GM23338 (cell line): ENCODE measurements at regions not wholly inside any gene's neighbourhood (a gene's known extent, or its start where the extent isn't known, plus 50 kb on each side); places are given as distances from the start of the nearest gene placed in this dataset.

Experiments used
- ATAC-seq: fragments of 200-7000 bp; cut with Tn5 transposase; 3 replicates; pipeline ENCODE4 v1.9.1; 2020
- DNase-seq: peaks from one replicate; pipeline ENCODE4 v3.0.0-alpha.2; 2015; ENCODE audit warnings: low spot score
- H2AFZ ChIP-seq: fragments of 200-600 bp; sonication (generic); 2 replicates; pipeline ENCODE4 v1.8.0; 2016; ENCODE audit warnings: antibody characterized with exemption, mild to moderate bottlenecking, moderate library complexity
- H3F3A ChIP-seq: fragments of 200-600 bp; sonication (generic); replicated peaks from 2 replicates; pipeline ENCODE4 v1.8.0; 2017; ENCODE audit warnings: antibody characterized with exemption, mixed run types, low read depth
- H3K27ac ChIP-seq: fragments of 200-600 bp; sonication (generic); 2 replicates; pipeline ENCODE4 v1.6.1; 2016; ENCODE audit warnings: low read depth
- H3K27me3 ChIP-seq: fragments of 200-600 bp; sonication (generic); 2 replicates; pipeline ENCODE4 v1.8.0; 2016; ENCODE audit warnings: mild to moderate bottlenecking, mixed run types, moderate library complexity; ENCODE audit not compliant: insufficient read depth
- H3K36me3 ChIP-seq: fragments of 200-600 bp; sonication (generic); 2 replicates; pipeline ENCODE4 v1.8.0; 2016; ENCODE audit warnings: mild to moderate bottlenecking; ENCODE audit not compliant: insufficient read depth
- H3K4me1 ChIP-seq: fragments of 200-600 bp; sonication (generic); 2 replicates; pipeline ENCODE4 v1.8.0; 2016; ENCODE audit warnings: mild to moderate bottlenecking, moderate library complexity; ENCODE audit not compliant: insufficient read depth
- H3K4me2 ChIP-seq: fragments of 200-600 bp; sonication (generic); 2 replicates; pipeline ENCODE4 v1.7.1; 2017; ENCODE audit warnings: mixed run types
- H3K4me3 ChIP-seq: fragments of 200-600 bp; sonication (generic); 2 replicates; pipeline ENCODE4 v1.6.1; 2016; ENCODE audit warnings: mixed run types
- H3K79me2 ChIP-seq: fragments of 200-600 bp; sonication (generic); replicated peaks from 2 replicates; pipeline ENCODE4 v1.8.0; 2017; ENCODE audit warnings: mild to moderate bottlenecking; ENCODE audit not compliant: insufficient read depth
- H3K9me2 ChIP-seq: fragments of 200-600 bp; sonication (generic); 2 replicates; pipeline ENCODE4 v1.8.0; 2017; ENCODE audit not compliant: insufficient read depth
- H4K20me1 ChIP-seq: fragments of 200-600 bp; sonication (generic); replicated peaks from 2 replicates; pipeline ENCODE4 v1.8.0; 2017; ENCODE audit warnings: mild to moderate bottlenecking; ENCODE audit not compliant: insufficient read depth
- H3K27ac Mint-ChIP-seq: 2 replicates; pipeline ENCODE4 v1.8.0; 2020; ENCODE audit warnings: inconsistent platforms, mild to moderate bottlenecking, moderate library complexity, mixed read lengths
- H3K27me3 Mint-ChIP-seq: 3 replicates; pipeline ENCODE4 v1.8.0; 2022; ENCODE audit warnings: low read depth, mild to moderate bottlenecking, moderate library complexity, mixed read lengths, inconsistent platforms; ENCODE audit not compliant: insufficient read depth, poor library complexity
- H3K36me3 Mint-ChIP-seq: 3 replicates; pipeline ENCODE4 v1.8.0; 2021; ENCODE audit warnings: low read depth, mild to moderate bottlenecking, inconsistent platforms, moderate library complexity, mixed read lengths
- H3K4me1 Mint-ChIP-seq: 3 replicates; pipeline ENCODE4 v1.8.0; 2020; ENCODE audit warnings: mild to moderate bottlenecking, inconsistent platforms, mixed read lengths
- H3K4me3 Mint-ChIP-seq: 3 replicates; pipeline ENCODE4 v1.8.0; 2021; ENCODE audit warnings: moderate library complexity, mild to moderate bottlenecking, inconsistent platforms, mixed read lengths
- H3K9me3 Mint-ChIP-seq: 3 replicates; pipeline ENCODE4 v1.8.0; 2020; ENCODE audit warnings: moderate library complexity, mild to moderate bottlenecking, inconsistent platforms, mixed read lengths
- CREB1 ChIP-seq: fragments of 250-450 bp; sonication (Bioruptor Pico); IDR thresholded peaks from 2 replicates; pipeline ENCODE4 v1.5.0; 2020; ENCODE audit warnings: low read depth, mild to moderate bottlenecking, moderate library complexity
- EZH2 ChIP-seq: fragments of 200-600 bp; sonication (generic); IDR thresholded peaks from one replicate; pipeline ENCODE4 v1.8.0; 2017; ENCODE audit warnings: antibody characterized with exemption, mild to moderate bottlenecking, low read depth; ENCODE audit not compliant: unreplicated experiment
- EZH2phosphoT487 ChIP-seq: fragments of 200-600 bp; sonication (generic); IDR thresholded peaks from one replicate; pipeline ENCODE4 v1.8.1; 2018; ENCODE audit warnings: antibody characterized with exemption; ENCODE audit not compliant: unreplicated experiment
- JUNB ChIP-seq: IDR thresholded peaks from one replicate; pipeline ENCODE4 v1.6.1; 2016; ENCODE audit warnings: antibody characterized with exemption; ENCODE audit not compliant: unreplicated experiment
- NANOG ChIP-seq: IDR thresholded peaks from 2 replicates; pipeline ENCODE4 v1.6.1; 2016; ENCODE audit warnings: antibody characterized with exemption, borderline replicate concordance
- POLR2AphosphoS5 ChIP-seq: IDR thresholded peaks from 2 replicates; pipeline ENCODE4 v1.6.1; 2016; ENCODE audit warnings: antibody characterized with exemption, low read depth
- STAT1 ChIP-seq: IDR thresholded peaks from one replicate; pipeline ENCODE4 v1.6.1; 2016; ENCODE audit warnings: antibody characterized with exemption; ENCODE audit not compliant: unreplicated experiment
- ZNF114 ChIP-seq: fragments of 250-450 bp; sonication (Bioruptor Pico); IDR thresholded peaks from 2 replicates; pipeline ENCODE4 v1.5.0; 2020; ENCODE audit warnings: mild to moderate bottlenecking, moderate library complexity
- ZNF331 ChIP-seq: fragments of 250-450 bp; sonication (Bioruptor Pico); IDR thresholded peaks from 2 replicates; pipeline ENCODE4 v1.5.0; 2020; ENCODE audit warnings: low read depth, mild to moderate bottlenecking, moderate library complexity
- TF ChIP-seq, protein P1 (sequence below), 2 experiments: fragments of 200-600 bp in 1 of 2; sonication (generic) in 1 of 2; conservative IDR thresholded peaks; 2 replicates each; pipeline versions ENCODE4 v1.5.1 to v1.6.1; 2016 to 2017; ENCODE audit warnings: antibody characterized with exemption in 2 of 2, low read depth in 2 of 2, mild to moderate bottlenecking in 2 of 2, moderate library complexity in 1 of 2
- TF ChIP-seq, protein P2 (sequence below): fragments of 250-450 bp; sonication (Bioruptor Pico); IDR thresholded peaks from 2 replicates; pipeline ENCODE4 v1.5.0; 2020; ENCODE audit warnings: mild to moderate bottlenecking, moderate library complexity
- TF ChIP-seq, protein P3 (sequence below): IDR thresholded peaks from 2 replicates; pipeline ENCODE4 v1.6.1; 2016; ENCODE audit warnings: antibody characterized with exemption

DNA sequence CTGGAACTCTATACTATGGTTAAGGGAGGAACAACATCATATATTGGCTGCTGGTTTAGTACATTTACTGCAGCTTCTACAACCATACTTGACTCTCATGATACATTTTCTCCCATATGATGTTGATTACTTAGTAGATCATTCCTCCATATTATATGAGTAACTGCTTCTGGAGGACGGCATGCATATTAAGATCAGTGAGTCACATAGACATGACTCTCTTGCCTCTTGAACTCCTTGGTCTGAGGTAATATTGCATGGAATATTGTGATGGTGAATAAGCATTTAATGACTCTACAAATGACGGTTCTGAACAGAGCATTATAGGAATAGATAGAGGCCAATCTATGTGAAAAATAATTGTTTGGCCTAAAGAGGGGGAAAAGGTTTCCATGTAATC, 418.8 kb upstream of the SPHKAP start:
- ATAC-seq = no peak
- Histone ChIP-seq H3F3A (no peaks in the 10 kb centered on the region), H3K9me2 (peaks cover 4% of the 10 kb centered on the region; the same call in 1 of the 2 replicates), H3K79me2 (no peaks in the 10 kb centered on the region), H4K20me1 (no peaks in the 10 kb centered on the region), H3K36me3 (no peaks in the 10 kb centered on the region), H3K27ac (no peak overlapping the region), H3K4me1 (no peaks in the 10 kb centered on the region), H3K4me3 (no peak overlapping the region), H3K4me2 (no peak overlapping the region), H3K27me3 (no peaks in the 10 kb centered on the region), H2AFZ (no peak overlapping the region)
- Mint-ChIP-seq H3K4me3 (no peak overlapping the region), H3K4me1 (no peaks in the 10 kb centered on the region), H3K36me3 (no peaks in the 10 kb centered on the region), H3K9me3 (no peaks in the 10 kb centered on the region), H3K27ac (no peak overlapping the region), H3K27me3 (no peaks in the 10 kb centered on the region)
- TF ChIP-seq ZNF114 (CRISPR knock-in tag) (no peak), POLR2AphosphoS5 (no peak), ZNF331 (no peak), EZH2phosphoT487 (no peak), CREB1 (CRISPR knock-in tag) (no peak), EZH2 (no peak), JUNB (no peak)
- no peak for DNase-seq

DNA sequence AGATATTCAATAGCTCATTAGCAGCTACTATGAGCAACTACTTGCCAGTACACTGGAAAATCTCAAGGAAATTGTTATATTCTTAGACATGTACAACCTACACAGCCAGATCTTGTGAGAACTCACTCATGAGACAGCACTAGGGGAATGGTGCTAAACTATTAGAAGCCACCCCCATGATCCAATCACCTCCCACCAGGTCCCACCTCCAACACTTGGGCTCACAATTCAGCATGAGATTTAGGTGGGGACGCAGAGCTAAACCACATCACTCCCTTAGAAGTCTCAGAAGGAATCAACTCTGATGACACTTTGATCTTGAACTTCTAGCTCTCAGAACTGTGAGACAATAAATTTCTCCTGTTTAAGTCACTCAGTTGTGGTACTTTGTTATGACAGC, 418.3 kb upstream of the SPHKAP start:
- Mint-ChIP-seq H3K4me3 (no peak overlapping the region), H3K27me3 (no peaks in the 10 kb centered on the region), H3K36me3 (no peaks in the 10 kb centered on the region), H3K27ac (no peak overlapping the region), H3K4me1 (no peaks in the 10 kb centered on the region), H3K9me3 (no peaks in the 10 kb centered on the region)
- H2AFZ ChIP-seq = no peak overlapping the region
- no peaks in the 10 kb centered on the region for H3K27me3 ChIP-seq
- H3K4me1 ChIP-seq = no peaks in the 10 kb centered on the region
- no peaks in the 10 kb centered on the region for H4K20me1 ChIP-seq
- H3F3A ChIP-seq = no peaks in the 10 kb centered on the region
- DNase-seq (no peak), ATAC-seq (no peak)
- H3K4me3 ChIP-seq = no peak overlapping the region
- H3K27ac ChIP-seq = no peak overlapping the region
- H3K79me2 ChIP-seq = no peaks in the 10 kb centered on the region
- H3K4me2 ChIP-seq = no peak overlapping the region
- peaks cover 4% of the 10 kb centered on the region; the same call in 1 of the 2 replicates for H3K9me2 ChIP-seq
- no peaks in the 10 kb centered on the region for H3K36me3 ChIP-seq
- TF ChIP-seq NANOG (no peak), ZNF331 (no peak), CREB1 (CRISPR knock-in tag) (no peak), STAT1 (no peak), ZNF114 (CRISPR knock-in tag) (no peak), EZH2 (no peak), JUNB (no peak), POLR2AphosphoS5 (no peak), EZH2phosphoT487 (no peak)
- TF ChIP-seq, protein P1, sequence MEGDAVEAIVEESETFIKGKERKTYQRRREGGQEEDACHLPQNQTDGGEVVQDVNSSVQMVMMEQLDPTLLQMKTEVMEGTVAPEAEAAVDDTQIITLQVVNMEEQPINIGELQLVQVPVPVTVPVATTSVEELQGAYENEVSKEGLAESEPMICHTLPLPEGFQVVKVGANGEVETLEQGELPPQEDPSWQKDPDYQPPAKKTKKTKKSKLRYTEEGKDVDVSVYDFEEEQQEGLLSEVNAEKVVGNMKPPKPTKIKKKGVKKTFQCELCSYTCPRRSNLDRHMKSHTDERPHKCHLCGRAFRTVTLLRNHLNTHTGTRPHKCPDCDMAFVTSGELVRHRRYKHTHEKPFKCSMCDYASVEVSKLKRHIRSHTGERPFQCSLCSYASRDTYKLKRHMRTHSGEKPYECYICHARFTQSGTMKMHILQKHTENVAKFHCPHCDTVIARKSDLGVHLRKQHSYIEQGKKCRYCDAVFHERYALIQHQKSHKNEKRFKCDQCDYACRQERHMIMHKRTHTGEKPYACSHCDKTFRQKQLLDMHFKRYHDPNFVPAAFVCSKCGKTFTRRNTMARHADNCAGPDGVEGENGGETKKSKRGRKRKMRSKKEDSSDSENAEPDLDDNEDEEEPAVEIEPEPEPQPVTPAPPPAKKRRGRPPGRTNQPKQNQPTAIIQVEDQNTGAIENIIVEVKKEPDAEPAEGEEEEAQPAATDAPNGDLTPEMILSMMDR (conservative IDR thresholded peaks at IDR 0.05; ENCODE audit: low read depth in 2 of 2) = no peak
- TF ChIP-seq, protein P2, sequence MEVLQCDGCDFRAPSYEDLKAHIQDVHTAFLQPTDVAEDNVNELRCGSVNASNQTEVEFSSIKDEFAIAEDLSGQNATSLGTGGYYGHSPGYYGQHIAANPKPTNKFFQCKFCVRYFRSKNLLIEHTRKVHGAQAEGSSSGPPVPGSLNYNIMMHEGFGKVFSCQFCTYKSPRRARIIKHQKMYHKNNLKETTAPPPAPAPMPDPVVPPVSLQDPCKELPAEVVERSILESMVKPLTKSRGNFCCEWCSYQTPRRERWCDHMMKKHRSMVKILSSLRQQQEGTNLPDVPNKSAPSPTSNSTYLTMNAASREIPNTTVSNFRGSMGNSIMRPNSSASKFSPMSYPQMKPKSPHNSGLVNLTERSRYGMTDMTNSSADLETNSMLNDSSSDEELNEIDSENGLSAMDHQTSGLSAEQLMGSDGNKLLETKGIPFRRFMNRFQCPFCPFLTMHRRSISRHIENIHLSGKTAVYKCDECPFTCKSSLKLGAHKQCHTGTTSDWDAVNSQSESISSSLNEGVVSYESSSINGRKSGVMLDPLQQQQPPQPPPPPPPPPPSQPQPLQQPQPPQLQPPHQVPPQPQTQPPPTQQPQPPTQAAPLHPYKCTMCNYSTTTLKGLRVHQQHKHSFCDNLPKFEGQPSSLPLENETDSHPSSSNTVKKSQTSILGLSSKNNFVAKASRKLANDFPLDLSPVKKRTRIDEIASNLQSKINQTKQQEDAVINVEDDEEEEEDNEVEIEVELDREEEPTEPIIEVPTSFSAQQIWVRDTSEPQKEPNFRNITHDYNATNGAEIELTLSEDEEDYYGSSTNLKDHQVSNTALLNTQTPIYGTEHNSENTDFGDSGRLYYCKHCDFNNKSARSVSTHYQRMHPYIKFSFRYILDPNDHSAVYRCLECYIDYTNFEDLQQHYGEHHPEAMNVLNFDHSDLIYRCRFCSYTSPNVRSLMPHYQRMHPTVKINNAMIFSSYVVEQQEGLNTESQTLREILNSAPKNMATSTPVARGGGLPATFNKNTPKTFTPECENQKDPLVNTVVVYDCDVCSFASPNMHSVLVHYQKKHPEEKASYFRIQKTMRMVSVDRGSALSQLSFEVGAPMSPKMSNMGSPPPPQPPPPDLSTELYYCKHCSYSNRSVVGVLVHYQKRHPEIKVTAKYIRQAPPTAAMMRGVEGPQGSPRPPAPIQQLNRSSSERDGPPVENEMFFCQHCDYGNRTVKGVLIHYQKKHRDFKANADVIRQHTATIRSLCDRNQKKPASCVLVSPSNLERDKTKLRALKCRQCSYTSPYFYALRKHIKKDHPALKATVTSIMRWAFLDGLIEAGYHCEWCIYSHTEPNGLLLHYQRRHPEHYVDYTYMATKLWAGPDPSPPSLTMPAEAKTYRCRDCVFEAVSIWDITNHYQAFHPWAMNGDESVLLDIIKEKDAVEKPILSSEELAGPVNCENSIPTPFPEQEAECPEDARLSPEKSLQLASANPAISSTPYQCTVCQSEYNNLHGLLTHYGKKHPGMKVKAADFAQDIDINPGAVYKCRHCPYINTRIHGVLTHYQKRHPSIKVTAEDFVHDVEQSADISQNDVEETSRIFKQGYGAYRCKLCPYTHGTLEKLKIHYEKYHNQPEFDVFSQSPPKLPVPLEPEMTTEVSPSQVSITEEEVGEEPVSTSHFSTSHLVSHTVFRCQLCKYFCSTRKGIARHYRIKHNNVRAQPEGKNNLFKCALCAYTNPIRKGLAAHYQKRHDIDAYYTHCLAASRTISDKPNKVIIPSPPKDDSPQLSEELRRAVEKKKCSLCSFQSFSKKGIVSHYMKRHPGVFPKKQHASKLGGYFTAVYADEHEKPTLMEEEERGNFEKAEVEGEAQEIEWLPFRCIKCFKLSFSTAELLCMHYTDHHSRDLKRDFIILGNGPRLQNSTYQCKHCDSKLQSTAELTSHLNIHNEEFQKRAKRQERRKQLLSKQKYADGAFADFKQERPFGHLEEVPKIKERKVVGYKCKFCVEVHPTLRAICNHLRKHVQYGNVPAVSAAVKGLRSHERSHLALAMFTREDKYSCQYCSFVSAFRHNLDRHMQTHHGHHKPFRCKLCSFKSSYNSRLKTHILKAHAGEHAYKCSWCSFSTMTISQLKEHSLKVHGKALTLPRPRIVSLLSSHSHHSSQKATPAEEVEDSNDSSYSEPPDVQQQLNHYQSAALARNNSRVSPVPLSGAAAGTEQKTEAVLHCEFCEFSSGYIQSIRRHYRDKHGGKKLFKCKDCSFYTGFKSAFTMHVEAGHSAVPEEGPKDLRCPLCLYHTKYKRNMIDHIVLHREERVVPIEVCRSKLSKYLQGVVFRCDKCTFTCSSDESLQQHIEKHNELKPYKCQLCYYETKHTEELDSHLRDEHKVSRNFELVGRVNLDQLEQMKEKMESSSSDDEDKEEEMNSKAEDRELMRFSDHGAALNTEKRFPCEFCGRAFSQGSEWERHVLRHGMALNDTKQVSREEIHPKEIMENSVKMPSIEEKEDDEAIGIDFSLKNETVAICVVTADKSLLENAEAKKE (CRISPR knock-in tag) = no peak
- TF ChIP-seq, protein P3, sequence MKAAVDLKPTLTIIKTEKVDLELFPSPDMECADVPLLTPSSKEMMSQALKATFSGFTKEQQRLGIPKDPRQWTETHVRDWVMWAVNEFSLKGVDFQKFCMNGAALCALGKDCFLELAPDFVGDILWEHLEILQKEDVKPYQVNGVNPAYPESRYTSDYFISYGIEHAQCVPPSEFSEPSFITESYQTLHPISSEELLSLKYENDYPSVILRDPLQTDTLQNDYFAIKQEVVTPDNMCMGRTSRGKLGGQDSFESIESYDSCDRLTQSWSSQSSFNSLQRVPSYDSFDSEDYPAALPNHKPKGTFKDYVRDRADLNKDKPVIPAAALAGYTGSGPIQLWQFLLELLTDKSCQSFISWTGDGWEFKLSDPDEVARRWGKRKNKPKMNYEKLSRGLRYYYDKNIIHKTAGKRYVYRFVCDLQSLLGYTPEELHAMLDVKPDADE = no peak
